NCI-H345 (cell line): ENCODE measurements at regions not wholly inside any gene's neighbourhood (a gene's known extent, or its start where the extent isn't known, plus 50 kb on each side); places are given as distances from the start of the nearest gene placed in this dataset.

ENCODE experiments used
- DNase-seq: peaks from one replicate; lab custom pipeline; 2025; lab: John Stamatoyannopoulos, UW

DNA sequence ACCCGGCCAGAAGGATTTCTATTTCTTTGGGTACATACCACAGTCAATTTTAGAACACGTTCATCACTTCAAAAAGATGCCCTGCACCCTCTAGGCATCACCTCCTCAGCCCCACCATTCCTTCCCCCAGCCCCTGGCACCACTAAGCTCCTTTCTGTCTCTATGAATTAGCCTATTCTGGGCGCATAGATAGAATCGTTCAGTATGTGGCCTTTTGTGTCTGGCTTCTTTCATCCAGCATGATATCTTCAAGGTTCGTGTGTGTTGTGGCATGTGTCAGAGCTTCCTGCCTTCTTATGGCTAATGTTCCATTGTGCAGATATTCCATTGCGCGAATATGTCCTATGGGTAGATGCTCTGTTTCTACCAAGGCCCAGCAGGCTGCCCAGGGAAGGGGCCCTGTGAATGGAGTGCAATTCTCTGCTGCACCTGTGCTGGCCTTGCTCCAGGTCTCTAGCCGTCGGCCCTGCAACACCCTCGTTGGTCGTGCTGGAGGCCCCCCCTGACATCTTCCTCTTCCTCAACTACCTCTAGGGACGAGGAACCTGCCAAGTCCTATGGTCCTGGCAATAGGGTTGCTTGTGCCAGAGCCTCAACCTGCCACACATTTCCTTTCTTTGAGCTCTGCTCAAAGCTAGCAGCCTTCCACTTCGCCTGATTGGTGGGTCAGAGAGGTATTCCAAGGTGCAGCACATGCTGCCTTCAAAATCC, 113.5 kb downstream of the RIPK4 start:
- no peak for DNase-seq

DNA sequence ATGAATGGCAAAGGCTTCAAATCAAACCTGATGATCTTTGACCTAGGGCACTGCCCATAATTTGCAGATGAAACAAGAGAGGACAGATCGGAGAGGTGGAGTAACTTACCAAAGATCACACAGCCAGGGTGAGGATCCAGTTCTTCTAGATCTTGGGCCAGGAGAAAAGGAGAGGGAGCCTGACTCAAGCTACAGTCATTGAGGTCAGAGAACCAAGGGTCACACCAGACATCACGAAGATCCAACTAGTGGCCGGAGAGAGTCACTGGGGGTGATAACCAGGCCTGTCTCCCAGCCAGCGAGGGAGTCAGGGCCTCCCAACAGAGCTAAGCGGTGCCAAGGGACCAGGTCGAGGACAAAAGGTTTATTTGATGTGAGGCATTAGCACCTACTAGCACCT, 115.0 kb downstream of the RIPK4 start:
- DNase-seq = no peak

- DNase-seq = no peak
Measured at GRCh38 chr21:41651406-41651805, 115.4 kb downstream of the RIPK4 start.

GRCh38 chr21:41650526-41651145, 116.2 kb downstream of the RIPK4 start:
- DNase-seq = no peak

- DNase-seq = no peak
Measured at GRCh38 chr21:41648591-41649031, 118.2 kb downstream of the RIPK4 start.

DNA sequence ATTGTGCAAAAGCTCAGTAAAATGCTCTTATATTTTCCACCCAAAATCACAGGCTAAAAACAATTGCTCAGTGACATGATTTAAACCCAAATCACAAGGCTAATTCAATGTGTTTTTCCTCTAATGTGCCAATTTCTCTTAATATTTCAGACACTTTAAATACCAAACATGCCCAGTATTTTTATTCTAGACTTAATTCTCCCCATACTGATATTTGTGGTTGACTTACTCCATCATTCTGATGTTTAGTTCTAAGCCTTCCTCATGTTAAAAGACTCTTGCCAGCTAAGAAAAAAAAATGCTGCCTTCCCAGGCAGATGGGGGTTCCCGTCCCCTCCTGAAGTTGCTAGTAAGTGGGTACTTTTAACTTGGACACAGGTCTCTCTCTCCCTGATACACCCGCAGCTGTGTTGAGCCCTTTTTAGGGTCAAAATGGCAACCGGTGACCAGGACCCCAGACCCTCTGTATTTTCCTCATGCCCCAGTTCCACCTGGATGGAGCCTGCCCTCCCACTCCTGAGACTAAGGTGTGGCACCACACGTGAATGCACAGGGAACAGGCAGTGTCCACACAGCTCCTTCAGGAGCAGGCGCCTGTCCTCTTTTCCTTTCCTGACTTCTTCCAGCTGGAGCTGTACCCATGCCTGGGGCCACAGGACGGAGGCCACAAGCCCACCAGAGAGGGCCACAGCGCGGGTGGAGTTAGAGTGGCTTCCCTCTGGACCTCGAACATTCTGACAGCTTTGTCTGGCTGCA, 118.9 kb downstream of the RIPK4 start:
- DNase-seq = no peak

GRCh38 chr21:41643246-41643966, 123.4 kb downstream of the RIPK4 start:
- DNase-seq = no peak

GRCh38 chr21:41641821-41642701, 124.8 kb downstream of the RIPK4 start:
- no peak for DNase-seq

- no peak for DNase-seq
Measured at GRCh38 chr21:41641510-41641815, 125.4 kb downstream of the RIPK4 start.

DNA sequence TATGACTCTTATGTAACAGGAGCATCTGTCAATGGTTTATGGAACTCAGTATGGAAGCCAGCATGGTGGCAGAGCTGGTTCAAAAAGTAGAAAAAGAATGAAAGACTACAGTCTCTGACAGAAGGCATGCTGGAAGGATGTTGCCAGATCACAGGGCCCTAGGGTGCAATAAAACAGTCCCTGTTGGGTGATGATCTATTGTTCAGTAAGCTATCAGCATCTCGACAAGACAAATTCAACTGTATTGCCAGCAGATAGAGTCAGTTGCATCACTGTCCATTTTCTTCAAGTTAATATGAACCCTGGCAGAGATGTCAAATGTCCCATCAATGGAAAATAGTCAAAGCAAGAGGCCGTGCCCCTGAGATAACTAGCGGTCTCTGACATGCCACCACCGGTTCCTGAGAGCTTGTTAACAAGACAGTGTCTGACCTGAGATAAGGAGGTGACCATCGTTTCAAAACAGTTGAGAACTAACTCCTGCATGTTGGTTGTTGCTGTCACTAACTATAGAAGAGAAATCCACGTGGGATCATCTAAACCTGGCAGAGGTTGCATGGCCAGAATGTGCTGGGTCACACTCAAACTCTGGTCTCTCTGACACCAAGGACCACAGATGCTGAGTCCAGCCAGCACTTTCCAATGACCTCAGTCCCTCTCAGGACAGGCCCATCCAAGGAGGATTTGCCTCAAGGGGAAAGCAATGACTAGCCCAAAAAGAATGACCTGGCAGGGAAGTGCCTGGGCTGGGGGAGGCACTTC, 125.9 kb downstream of the RIPK4 start:
- DNase-seq = no peak

GRCh38 chr21:41639766-41640165, 127.1 kb downstream of the RIPK4 start:
- DNase-seq = no peak

DNA sequence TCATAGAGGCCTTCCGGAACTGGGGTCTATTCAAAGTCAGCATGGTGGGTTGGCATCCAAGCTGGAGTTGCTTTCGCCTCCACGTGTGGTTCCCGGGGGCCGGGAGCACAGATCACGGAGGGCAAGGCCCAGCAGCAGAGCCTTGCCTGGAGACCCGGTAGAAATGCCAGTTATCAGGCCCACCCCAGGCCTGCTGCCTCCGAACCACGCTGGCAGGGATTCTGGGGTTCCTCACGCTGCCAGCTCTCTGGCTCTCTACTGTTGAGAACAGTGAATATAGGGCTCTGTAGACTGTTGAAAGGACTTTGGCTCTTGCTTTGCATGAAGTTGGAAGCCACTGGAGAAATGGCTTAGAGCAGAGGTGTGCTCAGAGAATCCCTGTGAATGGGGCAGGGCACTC, 127.5 kb downstream of the RIPK4 start:
- no peak for DNase-seq

DNA sequence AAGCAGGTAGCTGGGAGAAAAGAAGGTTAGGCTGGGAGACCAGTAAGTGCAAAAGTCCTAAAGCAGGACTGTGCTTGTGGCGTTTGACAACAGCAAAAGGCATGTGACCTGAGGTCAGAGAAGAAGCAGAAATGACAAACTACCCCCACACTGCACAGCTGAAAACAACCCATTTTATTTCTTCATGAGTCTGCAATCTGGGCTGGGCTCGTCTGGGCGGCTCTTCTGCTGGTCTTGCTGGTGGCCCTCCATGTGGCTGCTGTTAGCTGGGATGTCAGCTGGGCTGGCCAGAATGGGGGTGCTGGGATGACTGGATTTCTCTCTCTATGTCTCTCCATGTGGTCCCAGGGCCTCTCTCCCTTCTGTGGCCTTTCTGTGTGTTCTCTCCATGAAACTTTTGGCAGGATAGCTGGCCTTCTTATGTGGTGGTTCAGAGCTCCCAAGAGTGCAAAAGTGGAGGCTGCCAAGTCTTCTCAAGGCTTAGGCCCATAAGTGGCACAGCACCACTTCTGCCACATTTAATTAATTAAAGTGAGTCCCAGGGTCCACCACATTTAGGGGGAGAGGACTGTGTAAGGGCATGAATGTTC, 128.6 kb downstream of the RIPK4 start:
- no peak for DNase-seq

GRCh38 chr21:41636636-41637630, 129.0 kb upstream of the TMPRSS2 start:
- peak; percentile 61 for DNase-seq

GRCh38 chr21:41635874-41636273, 127.9 kb upstream of the TMPRSS2 start:
- DNase-seq = no peak

DNA sequence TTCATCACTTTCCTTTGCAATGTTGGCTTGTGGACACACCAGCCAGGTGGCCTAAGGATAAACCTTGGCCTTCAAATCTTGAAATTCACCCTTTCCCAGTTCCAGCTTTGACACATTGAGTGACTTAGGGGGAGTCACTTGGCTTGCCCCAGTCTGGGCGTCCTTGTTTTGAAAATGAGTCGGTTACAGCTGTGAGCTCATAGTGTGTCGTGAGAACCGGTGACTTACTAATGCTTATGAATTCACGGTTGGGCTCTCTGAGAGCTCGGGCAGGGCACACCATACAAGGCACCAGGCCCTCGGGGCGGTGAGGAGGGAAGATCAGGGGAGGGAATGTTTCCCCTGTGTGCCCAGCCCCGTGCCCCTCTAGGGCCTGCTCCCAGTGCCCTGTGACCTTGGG, 126.9 kb upstream of the TMPRSS2 start:
- no peak for DNase-seq

- no peak for DNase-seq
Measured at GRCh38 chr21:41634211-41634694, 126.3 kb upstream of the TMPRSS2 start.

DNA sequence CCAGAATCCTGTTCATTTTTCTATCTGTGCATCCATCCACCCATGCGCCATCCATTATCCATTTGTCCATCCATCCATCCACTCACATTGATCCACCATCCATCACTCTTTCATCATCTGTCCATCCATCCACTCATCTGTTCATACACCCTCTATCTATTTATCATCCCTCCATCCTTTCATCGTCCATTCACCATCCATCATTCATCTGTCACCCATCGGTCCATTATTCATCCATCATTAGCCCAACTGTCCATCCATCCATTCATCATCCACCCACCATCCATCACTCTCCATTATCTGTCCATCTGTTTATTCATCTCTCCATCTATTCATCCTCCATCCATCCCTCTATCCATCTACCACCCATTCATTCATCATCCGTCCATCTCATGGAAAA, 125.7 kb upstream of the TMPRSS2 start:
- no peak for DNase-seq
